IMR-90 (cell line): ENCODE measurements at regions not wholly inside any gene's neighbourhood (a gene's known extent, or its start where the extent isn't known, plus 50 kb on each side); places are given as distances from the start of the nearest gene placed in this dataset.

Experiments used
- ATAC-seq: fragments of 200-7000 bp; cut with Tn5 transposase; 2 replicates; pipeline ENCODE4 v1.9.1; 2020; ENCODE audit warnings: low read depth, mild to moderate bottlenecking, moderate library complexity
- BruUV-seq: library from RNA; stranded (reverse); fragments of 400-500 nt; replicated peaks from 2 replicates; lab custom pipeline; 2021; lab: Mats Ljungman, UMichigan
- CTCF ChIA-PET: fragments of 300-600 bp; formaldehyde crosslinking; extraction: SDS; loops from one replicate; lab custom pipeline; 2021; ENCODE audit warnings: antibody characterized with exemption; lab: Yijun Ruan, JAX
- POLR2A ChIA-PET: fragments of 300-600 bp; sonication (Branson Sonifier 250); formaldehyde crosslinking; loops from one replicate; lab custom pipeline; 2022; ENCODE audit warnings: antibody characterized with exemption; ENCODE audit not compliant: unreplicated experiment; lab: Charles Lee
- DNase-seq: peaks from one replicate; pipeline ENCODE4 v3.0.0; 2013
- H2AFZ ChIP-seq: replicated peaks from 2 replicates; pipeline ENCODE3; 2013; ENCODE audit warnings: low read length, mild to moderate bottlenecking; ENCODE audit not compliant: poor library complexity
- H2AK5ac ChIP-seq: 2 replicates; pipeline ENCODE4 v1.6.1; 2013; ENCODE audit warnings: low read depth, low read length, inconsistent platforms
- H2AK9ac ChIP-seq: replicated peaks from 2 replicates; pipeline ENCODE3; 2013; ENCODE audit warnings: mild to moderate bottlenecking, low read depth, low read length, moderate library complexity; ENCODE audit not compliant: poor library complexity
- H2BK120ac ChIP-seq: 2 replicates; pipeline ENCODE4 v1.6.1; 2013; ENCODE audit warnings: low read depth, low read length, inconsistent platforms
- H2BK15ac ChIP-seq: 3 replicates; pipeline ENCODE4 v1.6.1; 2013; ENCODE audit warnings: low read depth, low read length, inconsistent platforms
- H2BK20ac ChIP-seq: 2 replicates; pipeline ENCODE4 v1.6.1; 2013; ENCODE audit warnings: low read depth, mild to moderate bottlenecking, inconsistent platforms, low read length, moderate library complexity
- H2BK5ac ChIP-seq: 2 replicates; pipeline ENCODE4 v1.6.1; 2013; ENCODE audit warnings: mild to moderate bottlenecking, low read depth, low read length, inconsistent platforms; ENCODE audit not compliant: poor library complexity, severe bottlenecking
- H3K14ac ChIP-seq: replicated peaks from 2 replicates; pipeline ENCODE4 v1.6.1; 2013; ENCODE audit warnings: low read depth, low read length, inconsistent platforms
- H3K18ac ChIP-seq: 2 replicates; pipeline ENCODE4 v1.6.1; 2013; ENCODE audit warnings: low read depth, low read length, control low read depth
- H3K23ac ChIP-seq: 2 replicates; pipeline ENCODE4 v1.6.1; 2013; ENCODE audit warnings: low read depth, low read length, inconsistent platforms
- H3K27ac ChIP-seq: 2 replicates; pipeline ENCODE4 v1.5.1; 2013; ENCODE audit warnings: mild to moderate bottlenecking, control low read depth, low read length; ENCODE audit not compliant: insufficient read depth
- H3K27me3 ChIP-seq: 2 replicates; pipeline ENCODE4 v1.6.1; 2013; ENCODE audit warnings: low read length; ENCODE audit not compliant: control insufficient read depth, insufficient read depth
- H3K36me3 ChIP-seq: 2 replicates; pipeline ENCODE4 v1.6.1; 2013; ENCODE audit warnings: low read length, mixed read lengths; ENCODE audit not compliant: control insufficient read depth, insufficient read depth
- H3K4ac ChIP-seq: 2 replicates; pipeline ENCODE4 v1.6.1; 2013; ENCODE audit warnings: low read depth, low read length, inconsistent platforms
- H3K4me1 ChIP-seq: 2 replicates; pipeline ENCODE4 v1.6.1; 2013; ENCODE audit warnings: low read length, mixed read lengths; ENCODE audit not compliant: control insufficient read depth, insufficient read depth
- H3K4me2 ChIP-seq: 2 replicates; pipeline ENCODE4 v1.6.1; 2013; ENCODE audit warnings: low read depth, mild to moderate bottlenecking, control low read depth, low read length, moderate library complexity
- H3K4me3 ChIP-seq: 2 replicates; pipeline ENCODE4 v1.5.1; 2013; ENCODE audit warnings: low read depth, mild to moderate bottlenecking, control low read depth, low read length, moderate library complexity; ENCODE audit not compliant: insufficient read depth
- H3K56ac ChIP-seq: 2 replicates; pipeline ENCODE4 v1.6.1; 2013; ENCODE audit warnings: low read length, inconsistent platforms; ENCODE audit not compliant: insufficient read depth; ENCODE audit errors: extremely low read depth
- H3K79me1 ChIP-seq, 2 experiments: 2 replicates each; pipeline ENCODE4 v1.6.1; 2013; ENCODE audit warnings: low read length in 2 of 2, inconsistent platforms in 1 of 2, low read depth in 1 of 2
- H3K9ac ChIP-seq: 2 replicates; pipeline ENCODE4 v1.6.1; 2013; ENCODE audit warnings: low read depth, low read length, control low read depth
- H3K9me1 ChIP-seq: 2 replicates; pipeline ENCODE4 v1.6.1; 2013; ENCODE audit warnings: low read length, inconsistent platforms; ENCODE audit not compliant: insufficient read depth
- H3K9me3 ChIP-seq: 2 replicates; pipeline ENCODE4 v1.6.1; 2013; ENCODE audit warnings: low read length; ENCODE audit not compliant: control insufficient read depth, insufficient read depth
- H4K20me1 ChIP-seq: 2 replicates; pipeline ENCODE4 v1.6.1; 2013; ENCODE audit warnings: low read length, inconsistent platforms; ENCODE audit not compliant: insufficient read depth
- H4K5ac ChIP-seq: 2 replicates; pipeline ENCODE4 v1.6.1; 2013; ENCODE audit warnings: mild to moderate bottlenecking, low read depth, low read length, control low read depth
- H4K8ac ChIP-seq, 2 experiments: 2 replicates each; pipeline ENCODE4 v1.6.1; 2013; ENCODE audit warnings: low read depth in 2 of 2, low read length in 2 of 2, control low read depth in 1 of 2, inconsistent platforms in 1 of 2
- H4K91ac ChIP-seq: 2 replicates; pipeline ENCODE4 v1.6.1; 2013; ENCODE audit warnings: low read depth, low read length, inconsistent platforms; ENCODE audit not compliant: insufficient read depth
- CTCF ChIP-seq: conservative IDR thresholded peaks from 2 replicates; pipeline ENCODE4 v1.5.1; 2012; ENCODE audit warnings: mild to moderate bottlenecking, low read depth, low read length, improper control_type of control experiment
- ELK1 ChIP-seq: fragments of 150-350 bp; IDR thresholded peaks from 2 replicates; pipeline ENCODE4 v1.6.1; 2016; ENCODE audit warnings: low read depth, mild to moderate bottlenecking, low read length, moderate library complexity, borderline replicate concordance
- FOS ChIP-seq: fragments of 150-350 bp; IDR thresholded peaks from 2 replicates; pipeline ENCODE4 v1.6.1; 2016; ENCODE audit warnings: low read depth, low read length
- MXI1 ChIP-seq: IDR thresholded peaks from 2 replicates; pipeline ENCODE4 v1.6.1; 2012; ENCODE audit warnings: low read depth, mild to moderate bottlenecking, low read length, moderate library complexity, borderline replicate concordance
- NFE2L2 ChIP-seq: fragments of 150-350 bp; IDR thresholded peaks from 2 replicates; pipeline ENCODE4 v1.6.1; 2016; ENCODE audit warnings: low read depth, mild to moderate bottlenecking, low read length
- POLR2A ChIP-seq: IDR thresholded peaks from 2 replicates; pipeline ENCODE4 v1.6.1; 2012; ENCODE audit warnings: mild to moderate bottlenecking, low read depth, low read length
- RFX5 ChIP-seq: IDR thresholded peaks from 2 replicates; pipeline ENCODE4 v1.8.0; 2012; ENCODE audit warnings: low read depth, mild to moderate bottlenecking, low read length, moderate library complexity
- SMC3 ChIP-seq: fragments of 150-350 bp; IDR thresholded peaks from 2 replicates; pipeline ENCODE4 v1.6.1; 2016; ENCODE audit warnings: low read depth, mild to moderate bottlenecking, antibody characterized with exemption, low read length, moderate library complexity
- USF2 ChIP-seq: fragments of 150-350 bp; IDR thresholded peaks from 2 replicates; pipeline ENCODE4 v1.6.1; 2017; ENCODE audit warnings: mild to moderate bottlenecking, antibody characterized with exemption, low read length, low read depth
- WGBS, 2 experiments: methylation state at CpG; one replicate each; pipeline versions ENCODE4 v1.1.5 to v1.1.7; 2013; ENCODE audit warnings: missing lambda C conversion rate in 2 of 2; ENCODE audit not compliant: insufficient read length in 1 of 2; ENCODE audit errors: extremely low coverage in 2 of 2; 5-methylcytosine and 5-hydroxymethylcytosine counted together
- dilution Hi-C: fragments of 300-500 bp; cut with HindIII; formaldehyde crosslinking; loops from one replicate; pipeline ENCODE4 v1.14.3; 2018; ENCODE audit warnings: low sequenced_read_pairs; ENCODE audit not compliant: unreplicated experiment
- in situ Hi-C: fragments of 300-500 bp; cut with MboI; formaldehyde crosslinking; loops from 3 replicates; pipeline ENCODE4 v1.14.3; 2019; ENCODE audit warnings: low sequenced_read_pairs, inconsistent platforms, mixed read lengths
- intact Hi-C: fragments of 100-400 bp; cut with micrococcal nuclease; formaldehyde crosslinking; loops from 2 replicates; pipeline ENCODE4 v1.10.0; 2022

- Histone ChIP-seq H4K8ac (no peak overlapping the region), H3K9me3 (no peaks in the 10 kb centered on the region), H2BK15ac (no peak overlapping the region), H2AK9ac (no peak overlapping the region), H3K36me3 (no peaks in the 10 kb centered on the region), H3K4me2 (no peak overlapping the region), H2AK5ac (no peak overlapping the region), H2BK120ac (no peak overlapping the region), H4K20me1 (no peaks in the 10 kb centered on the region), H3K18ac (no peak overlapping the region), H4K5ac (no peak overlapping the region), H2AFZ (no peak overlapping the region), H3K79me1 (no peaks in the 10 kb centered on the region), H3K27ac (no peak overlapping the region), H3K56ac (no peak overlapping the region), H3K4me1 (no peaks in the 10 kb centered on the region), H2BK20ac (no peak overlapping the region), H2BK5ac (no peak overlapping the region), H3K9me1 (no peaks in the 10 kb centered on the region), H3K4me3 (no peak overlapping the region), H3K14ac (no peak overlapping the region), H3K23ac (no peak overlapping the region), H3K9ac (no peak overlapping the region), H3K4ac (no peak overlapping the region), H3K27me3 (no peaks in the 10 kb centered on the region), H4K91ac (no peak overlapping the region)
- BruUV-seq = no TSS peak
- WGBS, 2 experiments = no CpG with 5 or more reads among the region's 4 CpGs
- DNase-seq (no peak), ATAC-seq (no peak)
- dilution Hi-C loops (no loop called here), in situ Hi-C loops (no loop called here), intact Hi-C loops (no loop called here)
- POLR2A ChIA-PET = no interaction called here
- CTCF ChIA-PET = no interaction called here
- TF ChIP-seq SMC3 = no peak
- no peak for TF ChIP-seq CTCF
- TF ChIP-seq RFX5 = no peak
- no peak for TF ChIP-seq FOS
- no peak for TF ChIP-seq NFE2L2
- no peak for TF ChIP-seq MXI1
- TF ChIP-seq POLR2A = no peak
- TF ChIP-seq ELK1 = no peak
- no peak for TF ChIP-seq USF2
These were observed 321.1 kb downstream of the STIM2 start for GRCh38 chr4:27181693-27182092.
